ENCODE measurements at regions not wholly inside any gene's neighbourhood (a gene's known extent, or its start where the extent isn't known, plus 50 kb on each side); places are given as distances from the start of the nearest gene placed in this dataset.

GRCh38 chr9:110114859-110115201 lies 93.1 kb downstream of the C9orf152 start:
- H3K9ac ChIP-seq = no peak overlapping the region
- H3K36me3 ChIP-seq (ENCODE audit: control insufficient read depth, insufficient read depth, low read length) = no peaks in the 10 kb centered on the region

GRCh38 chr9:110115341-110115820 lies 92.6 kb downstream of the C9orf152 start:
- Histone ChIP-seq H3K36me3 (ENCODE audit: control insufficient read depth, insufficient read depth, low read length) (no peaks in the 10 kb centered on the region), H3K27ac (peak overlapping the region; percentile 42), H3K4me2 (ENCODE audit: low read length) (no peak overlapping the region), H3K4me1 (no peaks in the 10 kb centered on the region), H3K9me3 (ENCODE audit: control insufficient read depth, low read length) (no peaks in the 10 kb centered on the region), H3K9ac (no peak overlapping the region), H3K27me3 (ENCODE audit: control insufficient read depth, insufficient read depth, low read length) (no peaks in the 10 kb centered on the region), H2AFZ (no peak overlapping the region), H3K4me3 (ENCODE audit: low read depth, low read length) (no peak overlapping the region), H3K79me2 (no peaks in the 10 kb centered on the region)
- TF ChIP-seq, protein P1, sequence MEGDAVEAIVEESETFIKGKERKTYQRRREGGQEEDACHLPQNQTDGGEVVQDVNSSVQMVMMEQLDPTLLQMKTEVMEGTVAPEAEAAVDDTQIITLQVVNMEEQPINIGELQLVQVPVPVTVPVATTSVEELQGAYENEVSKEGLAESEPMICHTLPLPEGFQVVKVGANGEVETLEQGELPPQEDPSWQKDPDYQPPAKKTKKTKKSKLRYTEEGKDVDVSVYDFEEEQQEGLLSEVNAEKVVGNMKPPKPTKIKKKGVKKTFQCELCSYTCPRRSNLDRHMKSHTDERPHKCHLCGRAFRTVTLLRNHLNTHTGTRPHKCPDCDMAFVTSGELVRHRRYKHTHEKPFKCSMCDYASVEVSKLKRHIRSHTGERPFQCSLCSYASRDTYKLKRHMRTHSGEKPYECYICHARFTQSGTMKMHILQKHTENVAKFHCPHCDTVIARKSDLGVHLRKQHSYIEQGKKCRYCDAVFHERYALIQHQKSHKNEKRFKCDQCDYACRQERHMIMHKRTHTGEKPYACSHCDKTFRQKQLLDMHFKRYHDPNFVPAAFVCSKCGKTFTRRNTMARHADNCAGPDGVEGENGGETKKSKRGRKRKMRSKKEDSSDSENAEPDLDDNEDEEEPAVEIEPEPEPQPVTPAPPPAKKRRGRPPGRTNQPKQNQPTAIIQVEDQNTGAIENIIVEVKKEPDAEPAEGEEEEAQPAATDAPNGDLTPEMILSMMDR (IDR thresholded peaks at IDR 0.05) = no peak

More at GRCh38 chr9:110114859-110115201, 93.1 kb downstream of the C9orf152 start:
- H3K4me3 ChIP-seq (ENCODE audit: low read depth, low read length) = no peak overlapping the region
- no peaks in the 10 kb centered on the region for H3K9me3 ChIP-seq (ENCODE audit: control insufficient read depth, low read length)
- no peak overlapping the region for H3K4me2 ChIP-seq (ENCODE audit: low read length)
- H3K79me2 ChIP-seq = no peaks in the 10 kb centered on the region
- no peaks in the 10 kb centered on the region for H3K4me1 ChIP-seq
- no peaks in the 10 kb centered on the region for H3K27me3 ChIP-seq (ENCODE audit: control insufficient read depth, insufficient read depth, low read length)
- no peak overlapping the region for H2AFZ ChIP-seq
- TF ChIP-seq, protein P1 (IDR thresholded peaks at IDR 0.05) = no peak
- H3K27ac ChIP-seq = peak overlapping the region; percentile 42

GRCh38 chr9:110115826-110116542 lies 92.0 kb downstream of the C9orf152 start:
- Histone ChIP-seq H3K4me1 (no peaks in the 10 kb centered on the region), H3K4me2 (ENCODE audit: low read length) (no peak overlapping the region), H3K27me3 (ENCODE audit: control insufficient read depth, insufficient read depth, low read length) (no peaks in the 10 kb centered on the region), H3K79me2 (no peaks in the 10 kb centered on the region), H3K9ac (no peak overlapping the region), H2AFZ (no peak overlapping the region), H3K36me3 (ENCODE audit: control insufficient read depth, insufficient read depth, low read length) (no peaks in the 10 kb centered on the region), H3K9me3 (ENCODE audit: control insufficient read depth, low read length) (no peaks in the 10 kb centered on the region), H3K27ac (no peak overlapping the region), H3K4me3 (ENCODE audit: low read depth, low read length) (no peak overlapping the region)
- TF ChIP-seq, protein P1 (IDR thresholded peaks at IDR 0.05) = no peak

- Histone ChIP-seq H3K79me2 (no peaks in the 10 kb centered on the region), H3K9ac (no peak overlapping the region), H3K4me3 (ENCODE audit: low read depth, low read length) (no peak overlapping the region), H3K9me3 (ENCODE audit: control insufficient read depth, low read length) (no peaks in the 10 kb centered on the region), H3K27ac (no peak overlapping the region), H3K4me1 (no peaks in the 10 kb centered on the region), H3K4me2 (ENCODE audit: low read length) (no peak overlapping the region), H3K36me3 (ENCODE audit: control insufficient read depth, insufficient read depth, low read length) (no peaks in the 10 kb centered on the region), H3K27me3 (ENCODE audit: control insufficient read depth, insufficient read depth, low read length) (no peaks in the 10 kb centered on the region), H2AFZ (no peak overlapping the region)
- TF ChIP-seq, protein P1 (IDR thresholded peaks at IDR 0.05) = no peak
Measured at GRCh38 chr9:110116543-110116885, 91.4 kb downstream of the C9orf152 start.

DNA sequence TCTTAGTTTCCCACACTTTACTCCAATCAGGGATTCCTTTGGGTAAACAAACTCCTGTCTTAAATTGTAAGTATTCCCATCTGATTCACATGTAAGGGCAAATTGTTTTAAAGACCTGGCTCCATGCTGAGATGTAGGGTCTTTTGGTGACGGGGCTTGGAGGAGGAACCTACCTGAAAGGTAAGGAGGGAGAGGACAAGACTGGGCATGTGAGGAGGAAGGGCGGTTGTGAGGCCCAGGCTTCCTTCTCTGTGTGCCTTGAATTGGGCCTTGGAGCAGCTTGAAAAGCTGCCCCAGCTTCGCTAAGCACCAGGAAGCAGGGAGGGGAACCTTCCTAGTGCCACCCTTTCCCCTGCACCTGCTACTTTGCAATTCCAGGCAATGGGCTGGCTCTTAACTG lies 86.8 kb downstream of the C9orf152 start:
- no peak overlapping the region for H3K4me3 ChIP-seq (ENCODE audit: low read depth, low read length)
- no peak overlapping the region for H3K27ac ChIP-seq
- H3K4me1 ChIP-seq = peaks cover 10% of the 10 kb centered on the region
- H2AFZ ChIP-seq = no peak overlapping the region
- TF ChIP-seq, protein P1 (IDR thresholded peaks at IDR 0.05) = no peak
- H3K9ac ChIP-seq = no peak overlapping the region
- H3K4me2 ChIP-seq (ENCODE audit: low read length) = no peak overlapping the region
- peaks cover 4% of the 10 kb centered on the region for H3K79me2 ChIP-seq
- no peaks in the 10 kb centered on the region for H3K27me3 ChIP-seq (ENCODE audit: control insufficient read depth, insufficient read depth, low read length)
- H3K36me3 ChIP-seq (ENCODE audit: control insufficient read depth, insufficient read depth, low read length) = no peaks in the 10 kb centered on the region
- H3K9me3 ChIP-seq (ENCODE audit: control insufficient read depth, low read length) = no peaks in the 10 kb centered on the region

All from parathyroid adenoma (tissue), 2 donors.